22Rv1 (cell line): ENCODE measurements at regions not wholly inside any gene's neighbourhood (a gene's known extent, or its start where the extent isn't known, plus 50 kb on each side); places are given as distances from the start of the nearest gene placed in this dataset.
A peak's percentile ranks its signal among the peaks of the same experiment; 100 is the strongest.

ENCODE experiments used
- H3K27ac ChIP-seq: fragments of 450-650 bp; 2 replicates; pipeline ENCODE4 v1.5.1; 2017
- ZFX ChIP-seq: fragments of 450-650 bp; IDR thresholded peaks from 2 replicates; pipeline ENCODE4 v1.6.1; 2017; ENCODE audit warnings: antibody characterized with exemption, borderline replicate concordance
- TF ChIP-seq, protein P1 (sequence below): fragments of 450-650 bp; IDR thresholded peaks from 2 replicates; pipeline ENCODE4 v1.5.1; 2017; ENCODE audit warnings: mild to moderate bottlenecking

- H3K27ac ChIP-seq: peak overlapping the region; percentile 68
- TF ChIP-seq, protein P1, sequence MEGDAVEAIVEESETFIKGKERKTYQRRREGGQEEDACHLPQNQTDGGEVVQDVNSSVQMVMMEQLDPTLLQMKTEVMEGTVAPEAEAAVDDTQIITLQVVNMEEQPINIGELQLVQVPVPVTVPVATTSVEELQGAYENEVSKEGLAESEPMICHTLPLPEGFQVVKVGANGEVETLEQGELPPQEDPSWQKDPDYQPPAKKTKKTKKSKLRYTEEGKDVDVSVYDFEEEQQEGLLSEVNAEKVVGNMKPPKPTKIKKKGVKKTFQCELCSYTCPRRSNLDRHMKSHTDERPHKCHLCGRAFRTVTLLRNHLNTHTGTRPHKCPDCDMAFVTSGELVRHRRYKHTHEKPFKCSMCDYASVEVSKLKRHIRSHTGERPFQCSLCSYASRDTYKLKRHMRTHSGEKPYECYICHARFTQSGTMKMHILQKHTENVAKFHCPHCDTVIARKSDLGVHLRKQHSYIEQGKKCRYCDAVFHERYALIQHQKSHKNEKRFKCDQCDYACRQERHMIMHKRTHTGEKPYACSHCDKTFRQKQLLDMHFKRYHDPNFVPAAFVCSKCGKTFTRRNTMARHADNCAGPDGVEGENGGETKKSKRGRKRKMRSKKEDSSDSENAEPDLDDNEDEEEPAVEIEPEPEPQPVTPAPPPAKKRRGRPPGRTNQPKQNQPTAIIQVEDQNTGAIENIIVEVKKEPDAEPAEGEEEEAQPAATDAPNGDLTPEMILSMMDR: peak; percentile 60
- TF ChIP-seq ZFX: no peak
Measured at GRCh38 chr1:177451191-177451590, 280.4 kb downstream of the BRINP2 start.

DNA sequence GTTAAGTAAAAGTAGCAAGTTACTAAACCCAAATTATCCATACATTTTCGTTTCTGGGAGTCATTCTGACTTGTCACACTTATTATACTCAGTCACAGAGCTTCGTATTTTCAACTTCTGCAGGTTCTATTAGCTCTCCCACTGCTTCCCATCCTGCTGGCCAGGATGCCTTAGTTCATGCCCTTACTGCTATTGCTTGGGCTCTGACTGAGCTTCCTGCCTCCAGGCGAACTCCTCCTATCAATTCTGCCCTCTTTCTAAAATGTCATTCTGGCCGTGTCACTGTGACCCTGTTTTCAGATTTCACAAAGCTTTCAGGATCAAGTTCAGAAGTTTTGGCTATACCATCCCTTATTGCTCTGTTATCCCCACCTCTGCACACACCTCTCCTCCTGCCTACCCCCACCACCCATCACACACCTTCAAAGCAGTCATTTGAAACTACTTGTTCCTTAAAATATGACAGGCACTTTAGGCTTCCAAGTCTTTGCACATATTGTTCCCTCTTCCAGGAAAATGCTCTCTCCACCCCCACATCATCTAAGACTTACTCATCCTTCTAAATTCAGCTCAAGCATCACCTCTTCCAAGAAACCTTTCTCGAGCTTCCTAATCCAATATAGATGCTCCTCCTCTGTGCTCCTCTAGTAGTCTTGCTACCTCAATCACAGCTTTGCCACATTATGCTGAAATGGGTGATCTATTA lies 278.0 kb downstream of the BRINP2 start:
- TF ChIP-seq ZFX: no peak
- TF ChIP-seq, protein P1: no peak
- no peak overlapping the region for H3K27ac ChIP-seq

- no peak overlapping the region for H3K27ac ChIP-seq
- TF ChIP-seq, protein P1: no peak
- no peak for TF ChIP-seq ZFX
Measured at GRCh38 chr1:177448036-177448615, 277.4 kb downstream of the BRINP2 start.

- H3K27ac ChIP-seq: no peak overlapping the region
- TF ChIP-seq, protein P1: no peak
- TF ChIP-seq ZFX: no peak
Measured at GRCh38 chr1:177444997-177445746, 274.4 kb downstream of the BRINP2 start.

GRCh38 chr1:177443003-177443402 lies 272.2 kb downstream of the BRINP2 start:
- TF ChIP-seq, protein P1: no peak
- no peak for TF ChIP-seq ZFX
- peak overlapping the region; percentile 25; the same call in 1 of the 2 replicates for H3K27ac ChIP-seq

- TF ChIP-seq, protein P1: no peak
- TF ChIP-seq ZFX: no peak
- peak overlapping the region; percentile 25; the same call in 1 of the 2 replicates for H3K27ac ChIP-seq
Measured at GRCh38 chr1:177442584-177442983, 271.8 kb downstream of the BRINP2 start.

DNA sequence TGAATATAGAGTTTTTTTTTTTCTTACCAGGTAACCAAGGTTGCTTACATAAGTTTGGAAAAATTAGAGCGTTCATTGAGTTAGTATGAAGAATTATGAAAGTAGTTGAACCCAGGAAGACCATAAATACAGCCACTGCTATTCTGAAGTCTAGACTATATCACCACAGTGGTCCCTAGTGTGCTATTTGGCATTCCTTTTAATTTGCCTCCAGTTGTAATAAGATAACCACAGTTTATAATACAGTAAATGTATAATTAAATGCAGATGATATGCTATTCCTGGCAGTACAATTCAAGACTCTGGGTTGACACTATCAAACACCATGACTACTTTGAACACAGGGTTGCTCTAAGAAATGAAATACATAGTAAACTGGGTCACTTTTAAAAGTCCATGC lies 270.5 kb downstream of the BRINP2 start:
- TF ChIP-seq ZFX: no peak
- TF ChIP-seq, protein P1: no peak
- no peak overlapping the region for H3K27ac ChIP-seq
